PC-3 (cell line): ENCODE measurements at regions not wholly inside any gene's neighbourhood (a gene's known extent, or its start where the extent isn't known, plus 50 kb on each side); places are given as distances from the start of the nearest gene placed in this dataset.

Experiments used
- EZH2 ChIP-seq: fragments of 300-600 bp; sonication (generic); IDR thresholded peaks from one replicate; pipeline ENCODE4 v1.6.1; 2017; ENCODE audit warnings: antibody characterized with exemption, mild to moderate bottlenecking, low read length; ENCODE audit not compliant: unreplicated experiment
- EZH2phosphoT487 ChIP-seq: fragments of 300-600 bp; sonication (generic); IDR thresholded peaks from 2 replicates; pipeline ENCODE4 v1.6.1; 2018; ENCODE audit warnings: mild to moderate bottlenecking, antibody characterized with exemption, low read length, borderline replicate concordance
- TF ChIP-seq, protein P1 (sequence below): fragments of 300-600 bp; sonication (generic); conservative IDR thresholded peaks from 2 replicates; pipeline ENCODE4 v1.5.1; 2017; ENCODE audit warnings: antibody characterized with exemption, low read depth, mild to moderate bottlenecking, low read length

DNA sequence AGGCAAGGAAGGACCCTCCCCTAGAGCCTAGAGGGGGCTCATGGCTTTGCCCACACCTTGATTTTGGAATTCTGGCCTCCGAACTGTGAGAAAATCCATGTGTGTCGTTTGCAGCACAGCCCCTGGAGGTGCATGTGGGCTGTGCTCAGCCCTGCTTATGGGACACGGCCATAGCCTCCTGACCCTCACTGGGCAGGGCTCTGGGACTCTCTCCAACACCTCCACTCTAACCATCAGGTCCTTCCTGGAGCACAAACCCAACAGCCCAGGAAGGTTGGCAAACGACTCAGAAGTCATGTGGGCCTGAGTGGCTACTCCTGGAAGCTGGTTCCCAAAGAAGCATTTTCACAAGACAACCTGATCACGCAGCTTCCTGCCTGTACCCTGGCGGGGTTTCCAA lies 144.1 kb downstream of the CTTN start:
- TF ChIP-seq, protein P1, sequence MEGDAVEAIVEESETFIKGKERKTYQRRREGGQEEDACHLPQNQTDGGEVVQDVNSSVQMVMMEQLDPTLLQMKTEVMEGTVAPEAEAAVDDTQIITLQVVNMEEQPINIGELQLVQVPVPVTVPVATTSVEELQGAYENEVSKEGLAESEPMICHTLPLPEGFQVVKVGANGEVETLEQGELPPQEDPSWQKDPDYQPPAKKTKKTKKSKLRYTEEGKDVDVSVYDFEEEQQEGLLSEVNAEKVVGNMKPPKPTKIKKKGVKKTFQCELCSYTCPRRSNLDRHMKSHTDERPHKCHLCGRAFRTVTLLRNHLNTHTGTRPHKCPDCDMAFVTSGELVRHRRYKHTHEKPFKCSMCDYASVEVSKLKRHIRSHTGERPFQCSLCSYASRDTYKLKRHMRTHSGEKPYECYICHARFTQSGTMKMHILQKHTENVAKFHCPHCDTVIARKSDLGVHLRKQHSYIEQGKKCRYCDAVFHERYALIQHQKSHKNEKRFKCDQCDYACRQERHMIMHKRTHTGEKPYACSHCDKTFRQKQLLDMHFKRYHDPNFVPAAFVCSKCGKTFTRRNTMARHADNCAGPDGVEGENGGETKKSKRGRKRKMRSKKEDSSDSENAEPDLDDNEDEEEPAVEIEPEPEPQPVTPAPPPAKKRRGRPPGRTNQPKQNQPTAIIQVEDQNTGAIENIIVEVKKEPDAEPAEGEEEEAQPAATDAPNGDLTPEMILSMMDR: no peak
- TF ChIP-seq EZH2 (no peak), EZH2phosphoT487 (no peak)
